Fibroblast of upper back skin (primary cell): ENCODE measurements at regions not wholly inside any gene's neighbourhood (a gene's known extent, or its start where the extent isn't known, plus 50 kb on each side); places are given as distances from the start of the nearest gene placed in this dataset.

Source experiments
- DNase-seq: peaks from one replicate; pipeline ENCODE4 v3.0.0-alpha.2; 2013

- DNase-seq = no peak
These were observed 138.5 kb downstream of the RBM26 start for GRCh38 chr13:79267560-79267959.

DNA sequence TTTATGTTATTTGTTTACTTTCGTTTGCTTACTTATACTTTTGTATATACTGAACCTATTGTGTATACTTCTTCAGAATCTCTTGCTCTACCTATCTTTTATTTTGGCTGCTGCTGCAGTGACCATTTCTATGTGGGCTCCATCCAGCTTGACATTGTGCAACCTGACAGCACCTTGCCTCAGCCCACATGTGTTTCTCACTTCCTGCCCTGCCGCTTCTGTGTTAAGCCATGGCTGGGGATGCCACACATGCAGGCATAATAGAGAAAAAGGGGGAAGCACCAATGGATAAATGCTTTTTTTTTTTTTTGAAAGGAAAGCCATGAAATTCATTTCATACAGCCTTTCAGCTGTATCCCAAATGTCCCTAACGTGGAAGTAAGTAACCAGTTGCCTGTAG is 147.6 kb downstream of the RBM26 start:
- no peak for DNase-seq

GRCh38 chr13:79246578-79246949 is 159.5 kb downstream of the RBM26 start:
- no peak for DNase-seq

DNA sequence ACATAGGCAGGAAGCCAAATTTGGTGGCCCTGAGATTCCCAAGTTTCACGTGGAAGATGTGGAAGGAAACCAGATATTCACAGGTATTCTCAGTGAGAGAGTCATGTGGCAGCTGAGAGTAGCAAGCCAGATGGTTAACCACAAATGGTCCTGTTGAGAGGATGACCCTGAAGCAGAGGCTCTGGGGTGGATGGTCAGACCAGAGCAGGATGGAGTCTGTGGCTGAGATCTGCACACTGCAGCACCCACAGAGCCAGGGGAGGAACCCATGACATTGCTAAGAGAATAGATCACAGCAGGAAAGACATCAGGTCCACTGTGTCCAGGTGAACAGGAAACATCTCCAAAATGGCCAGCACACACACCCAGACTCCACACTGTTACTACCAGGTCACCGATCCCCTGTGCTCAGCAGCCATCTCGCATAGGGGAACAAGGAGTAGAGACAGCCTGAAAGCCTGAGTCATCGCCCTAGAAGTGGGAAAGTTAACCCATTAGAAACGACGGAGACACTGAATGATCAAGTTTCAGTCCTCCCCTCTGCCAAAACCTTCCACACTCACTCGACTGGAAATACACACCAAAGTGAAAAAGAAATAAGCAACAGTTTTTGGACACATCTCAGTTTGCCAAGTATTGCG is 160.0 kb downstream of the RBM26 start:
- no peak for DNase-seq

GRCh38 chr13:79241697-79242096 is 164.4 kb downstream of the RBM26 start:
- DNase-seq = no peak

GRCh38 chr13:79237981-79238380 is 168.1 kb downstream of the RBM26 start:
- no peak for DNase-seq

GRCh38 chr13:79231887-79232286 is 174.2 kb downstream of the RBM26 start:
- no peak for DNase-seq

DNA sequence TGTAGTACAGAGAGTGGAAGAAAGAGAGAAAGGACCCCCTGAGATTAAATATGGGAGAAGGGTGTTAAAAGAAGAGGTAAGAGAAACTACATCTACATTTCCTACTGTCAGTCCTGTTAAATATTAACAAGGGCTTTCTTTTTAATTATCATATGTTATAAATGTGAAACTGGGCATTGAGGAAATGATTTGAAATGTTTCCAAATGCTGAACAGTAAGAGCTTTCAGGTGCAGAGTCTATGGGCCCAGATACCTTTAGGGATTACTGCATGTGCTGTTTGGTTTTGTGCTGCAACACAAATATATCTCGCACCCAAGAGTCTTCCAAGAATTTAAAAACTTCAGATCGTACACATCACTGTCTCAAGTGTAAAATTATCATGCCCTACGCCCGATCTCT is 176.3 kb downstream of the RBM26 start:
- DNase-seq = no peak

- no peak for DNase-seq
These were observed 177.1 kb downstream of the RBM26 start for GRCh38 chr13:79228972-79229371.

GRCh38 chr13:79227418-79227817 is 178.6 kb downstream of the RBM26 start:
- no peak for DNase-seq

DNA sequence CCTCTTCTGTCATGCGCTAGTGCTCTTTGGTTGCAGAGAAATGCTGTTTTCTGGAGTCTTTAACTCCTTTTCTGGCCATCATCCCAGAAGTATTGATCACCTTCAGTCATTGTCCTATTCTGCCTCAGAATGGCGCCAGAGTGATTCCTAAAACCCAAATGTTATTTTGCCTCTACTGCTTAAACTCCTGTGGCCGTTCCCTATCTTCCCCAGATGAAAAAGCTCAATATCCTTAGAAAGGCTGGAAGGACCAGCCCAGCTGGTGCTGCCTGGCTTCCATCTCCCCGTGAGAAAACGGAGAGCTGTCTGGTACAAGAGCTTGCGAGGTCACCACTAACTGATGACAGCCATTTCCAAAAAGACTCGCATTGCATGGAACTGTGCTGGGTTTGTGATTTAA is 179.1 kb downstream of the RBM26 start:
- no peak for DNase-seq

DNA sequence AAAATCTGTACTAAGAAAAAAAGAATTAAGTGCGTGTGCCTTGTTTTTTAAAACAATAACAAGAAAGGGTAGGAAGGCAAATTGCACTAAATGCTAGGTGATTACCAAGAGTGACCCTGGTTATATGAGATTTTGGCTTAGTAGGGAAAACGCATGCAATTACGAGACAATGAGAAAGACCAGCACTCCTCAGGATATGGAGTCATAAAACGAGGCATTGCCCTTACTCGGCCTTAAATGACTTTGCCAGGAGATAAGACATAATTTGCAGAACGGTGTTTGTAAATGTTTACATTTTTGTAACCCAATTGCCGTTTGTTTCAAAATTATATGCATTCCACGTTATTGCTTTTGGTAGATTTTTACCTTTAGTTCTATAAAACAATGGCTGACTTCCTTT is 179.8 kb downstream of the RBM26 start:
- no peak for DNase-seq

DNA sequence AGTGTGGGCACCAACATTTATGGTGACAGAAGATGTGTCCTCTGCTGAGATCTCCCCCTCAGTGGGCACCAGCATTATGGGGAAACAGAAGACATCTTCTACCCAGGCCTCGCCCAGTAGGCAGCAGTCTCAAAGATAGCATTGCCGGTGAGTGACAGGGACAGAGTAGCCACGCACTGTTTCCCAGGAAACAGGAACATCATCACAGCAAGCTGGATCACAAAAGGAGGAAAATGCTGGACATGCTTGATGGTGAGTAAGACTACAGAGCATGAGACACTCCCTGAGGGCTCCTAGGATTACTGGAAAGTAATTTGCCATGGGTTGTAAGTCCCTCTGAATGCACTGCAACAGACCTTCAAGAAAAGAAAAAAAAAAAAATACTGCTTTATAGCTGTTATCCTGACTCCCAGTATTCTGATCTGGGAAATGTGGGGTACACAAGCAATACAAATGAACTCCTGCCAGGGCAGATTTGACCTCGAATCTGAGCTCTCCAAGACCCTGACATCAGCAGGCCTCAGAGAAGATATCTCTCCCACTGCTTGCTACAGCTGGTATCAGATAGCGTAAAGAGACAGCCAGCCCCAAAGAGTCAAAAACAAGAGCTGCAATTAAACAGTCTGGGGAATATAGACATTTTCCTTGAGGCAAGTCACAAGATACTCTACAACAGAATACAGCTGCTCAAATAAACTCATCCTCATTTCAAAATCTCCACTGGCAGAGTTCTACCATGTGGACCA is 180.4 kb downstream of the RBM26 start:
- no peak for DNase-seq

DNA sequence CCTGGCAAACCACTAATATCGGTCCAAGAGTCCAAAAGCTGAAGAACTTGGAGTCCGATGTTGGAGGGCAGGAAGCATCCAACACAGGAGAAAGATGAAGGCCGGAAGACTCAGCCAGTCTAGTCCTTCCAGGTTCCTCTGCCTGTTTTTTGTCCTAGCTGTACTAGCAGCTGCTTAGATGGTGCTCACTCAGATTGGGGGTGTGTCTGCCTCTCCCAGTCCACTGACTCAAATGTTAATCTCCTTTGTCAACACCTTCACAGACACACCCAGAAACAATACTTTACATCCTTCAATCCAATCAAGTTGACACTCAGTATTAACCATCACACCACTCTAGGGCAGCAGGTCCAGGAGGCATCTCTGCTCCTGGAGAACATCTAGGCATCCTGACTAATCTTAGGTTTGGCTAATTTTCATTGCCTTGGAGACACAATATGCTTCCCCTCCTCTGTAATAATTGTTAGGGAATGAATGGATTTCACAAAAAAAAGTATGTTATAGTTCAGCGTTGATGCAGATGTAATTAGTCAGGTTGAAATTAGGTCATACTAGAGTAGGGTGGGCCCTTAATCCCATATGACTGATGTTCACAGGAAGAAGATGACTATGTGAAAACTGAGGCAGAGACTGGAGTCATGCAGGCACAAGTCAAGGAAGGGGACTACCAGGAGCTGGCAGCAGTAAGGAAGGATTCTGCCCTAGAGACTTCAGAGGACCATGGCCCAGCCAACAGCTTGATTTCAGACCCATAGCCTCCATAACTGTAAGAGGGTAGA is 183.4 kb downstream of the RBM26 start:
- DNase-seq = no peak

- DNase-seq = no peak
These were observed 193.9 kb downstream of the RBM26 start for GRCh38 chr13:79212064-79212619.

DNA sequence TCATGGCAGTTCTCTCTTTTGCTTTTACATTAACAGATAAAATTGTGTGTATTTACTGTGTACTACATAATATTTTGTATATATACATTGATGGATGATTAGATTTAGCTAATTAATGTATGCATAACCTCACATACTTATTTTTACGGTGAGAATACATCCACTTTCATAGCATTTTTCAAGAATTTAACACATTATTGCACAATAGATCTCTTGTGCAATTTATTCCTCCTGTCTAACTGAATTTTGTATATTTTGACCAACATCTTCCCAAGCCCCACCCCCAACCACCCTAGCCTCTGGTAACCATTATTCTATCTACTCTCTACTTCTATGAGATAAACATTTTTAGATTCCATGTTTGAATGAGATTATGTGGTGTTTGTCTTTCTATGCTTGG is 194.7 kb downstream of the RBM26 start:
- DNase-seq = no peak

- DNase-seq = no peak
These were observed 208.1 kb downstream of the RBM26 start for GRCh38 chr13:79197933-79198332.

GRCh38 chr13:79196843-79197242 is 209.2 kb downstream of the RBM26 start:
- no peak for DNase-seq

- no peak for DNase-seq
These were observed 209.7 kb downstream of the RBM26 start for GRCh38 chr13:79196366-79196765.

DNA sequence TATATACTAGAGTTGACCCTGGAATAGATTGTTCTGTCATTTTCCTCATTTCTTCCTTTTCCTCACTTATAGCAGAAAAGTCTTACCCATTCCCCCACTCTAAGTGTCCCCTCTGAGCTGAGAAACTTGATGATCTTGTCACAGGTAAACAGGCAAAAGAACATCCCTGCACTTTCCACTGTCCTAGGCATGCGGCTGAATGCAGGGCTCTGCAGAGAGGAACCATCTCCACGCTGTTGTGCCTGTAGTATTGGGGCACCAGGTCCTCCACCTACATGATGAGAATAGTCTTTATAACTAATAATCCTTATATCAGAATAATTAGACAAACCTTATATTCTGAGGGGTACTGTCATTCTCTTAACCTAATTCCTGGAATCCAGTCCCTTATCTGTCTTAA is 211.3 kb downstream of the RBM26 start:
- DNase-seq = no peak

DNA sequence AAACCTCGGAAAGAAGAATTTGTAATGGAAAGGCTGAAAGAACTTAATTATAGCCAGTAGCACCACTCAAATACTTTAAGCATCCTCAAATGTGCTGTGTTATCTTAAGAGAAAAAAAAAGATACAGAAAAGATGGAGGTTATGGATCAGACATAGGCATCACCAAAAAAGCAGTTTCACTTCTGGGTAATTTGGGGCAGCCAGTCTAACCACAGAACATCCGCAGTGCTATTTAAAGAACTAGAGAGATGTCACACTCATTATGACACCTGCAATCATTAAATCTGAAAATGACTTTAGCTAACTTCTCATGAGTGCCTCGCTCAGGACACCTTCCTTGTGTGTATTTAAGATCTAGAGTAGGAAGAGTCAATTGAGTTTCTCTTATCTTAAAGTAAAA is 211.8 kb downstream of the RBM26 start:
- DNase-seq = no peak

GRCh38 chr13:79191501-79191900 is 214.6 kb downstream of the RBM26 start:
- DNase-seq = no peak

- no peak for DNase-seq
These were observed 215.1 kb downstream of the RBM26 start for GRCh38 chr13:79190932-79191331.
